Colonic mucosa (tissue), 4 donors: ENCODE measurements at regions not wholly inside any gene's neighbourhood (a gene's known extent, or its start where the extent isn't known, plus 50 kb on each side); places are given as distances from the start of the nearest gene placed in this dataset.

Source experiments
- DNase-seq: peaks from one replicate; pipeline ENCODE4 v3.0.0-alpha.2; 2020
- H3K27ac ChIP-seq: fragments of 200-600 bp; one replicate; pipeline ENCODE4 v1.8.0; 2021
- H3K27me3 ChIP-seq: fragments of 200-600 bp; one replicate; pipeline ENCODE4 v1.8.0; 2021
- H3K36me3 ChIP-seq: fragments of 200-600 bp; one replicate; pipeline ENCODE4 v1.8.0; 2021
- H3K4me1 ChIP-seq: fragments of 200-600 bp; one replicate; pipeline ENCODE4 v1.8.0; 2021; ENCODE audit warnings: mild to moderate bottlenecking
- H3K4me3 ChIP-seq: fragments of 200-600 bp; one replicate; pipeline ENCODE4 v1.8.0; 2021
- H3K9ac ChIP-seq, 2 donors: one replicate each; pipeline ENCODE4 v1.7.0; 2013; ENCODE audit warnings: control low read depth in 2 of 2, low read depth in 2 of 2, low read length in 2 of 2
- H3K9me3 ChIP-seq: fragments of 200-600 bp; one replicate; pipeline ENCODE4 v1.8.0; 2021
- CTCF ChIP-seq: fragments of 200-600 bp; IDR thresholded peaks from one replicate; pipeline ENCODE4 v1.8.0; 2022; ENCODE audit warnings: antibody characterized with exemption, mild to moderate bottlenecking
- intact Hi-C: fragments of 100-400 bp; cut with DNase I; formaldehyde crosslinking; loops from one replicate; pipeline ENCODE4 v1.14.1; 2022
- donor health status: healthy.
- donor health status: DM: no; HTN: no; CAD: no.
- donor health status: DM: no; HTN: no; CAD: no.

DNA sequence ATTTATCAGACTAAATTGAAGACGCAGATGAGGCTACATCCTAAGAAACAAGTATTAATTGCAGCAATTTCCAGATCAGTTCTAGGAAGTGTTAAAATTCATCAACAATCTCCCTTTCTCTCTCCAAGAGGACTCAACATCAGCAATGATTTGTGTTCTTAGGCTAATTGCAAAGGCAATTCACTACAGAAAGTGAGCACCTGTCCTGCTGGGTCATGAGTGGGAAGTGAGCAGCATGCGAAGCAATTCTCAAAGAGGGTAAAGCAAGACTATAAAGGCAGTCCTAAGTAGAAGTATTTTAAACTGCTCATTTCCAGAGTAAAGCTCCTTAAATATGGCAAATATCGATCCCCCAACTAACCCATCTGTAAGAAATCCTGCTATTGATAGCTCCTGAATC is 1191.0 kb upstream of the ALCAM start:
- no peak for TF ChIP-seq CTCF
- no peak overlapping the region for H3K9ac ChIP-seq
- no peak overlapping the region for H3K27ac ChIP-seq
- no peaks in the 10 kb centered on the region for H3K4me1 ChIP-seq
- no peaks in the 10 kb centered on the region for H3K9me3 ChIP-seq
- DNase-seq, result no peak
- H3K27me3 ChIP-seq, result no peaks in the 10 kb centered on the region
- H3K4me3 ChIP-seq, result no peak overlapping the region
- intact Hi-C loops, result no loop called here
- H3K36me3 ChIP-seq, result no peaks in the 10 kb centered on the region

DNA sequence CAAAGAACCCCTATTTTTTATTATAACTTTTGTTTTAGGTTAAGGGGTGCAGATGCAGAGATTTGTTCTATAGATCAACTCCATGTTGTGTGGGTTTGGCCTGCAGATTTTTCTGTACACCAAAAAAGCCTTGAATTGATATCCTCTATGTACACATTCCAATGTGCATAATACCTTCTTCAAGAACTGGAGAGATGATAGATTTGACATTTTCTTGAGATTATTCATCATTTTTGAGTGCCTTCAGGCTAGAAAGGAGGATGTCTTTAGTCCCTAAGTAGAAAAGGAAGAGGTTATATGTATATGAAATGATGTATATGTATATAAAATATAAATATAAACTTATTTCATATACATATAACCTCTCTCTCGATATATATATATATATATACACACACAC is 1190.0 kb upstream of the ALCAM start:
- intact Hi-C loops, result no loop called here
- DNase-seq, result no peak
- Histone ChIP-seq H3K4me1 (no peaks in the 10 kb centered on the region), H3K27me3 (no peaks in the 10 kb centered on the region), H3K9me3 (peaks cover 9% of the 10 kb centered on the region), H3K27ac (no peak overlapping the region), H3K9ac (no peak overlapping the region), H3K4me3 (no peak overlapping the region), H3K36me3 (no peaks in the 10 kb centered on the region)
- no peak for TF ChIP-seq CTCF

DNA sequence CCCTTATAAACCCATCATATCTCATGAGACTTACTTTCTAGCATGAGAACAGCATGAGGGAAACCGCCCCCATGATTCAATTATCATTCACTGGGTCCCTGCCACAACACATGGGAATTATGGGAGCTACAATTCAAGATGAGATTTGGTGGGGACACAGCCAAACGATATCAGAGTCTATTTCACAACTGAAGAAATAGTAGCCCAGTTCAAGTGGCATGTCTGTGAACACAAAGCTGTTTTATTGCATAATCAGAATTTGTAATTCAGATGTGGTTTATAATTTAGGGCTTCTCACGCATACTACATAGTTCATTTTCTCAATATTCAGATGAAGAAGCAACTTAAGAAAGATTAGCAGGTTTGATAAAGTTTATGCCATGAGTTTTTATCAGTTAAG is 1188.0 kb upstream of the ALCAM start:
- H3K4me1 ChIP-seq, result no peaks in the 10 kb centered on the region
- TF ChIP-seq CTCF, result no peak
- H3K9ac ChIP-seq, result no peak overlapping the region
- intact Hi-C loops, result no loop called here
- no peak overlapping the region for H3K27ac ChIP-seq
- DNase-seq, result no peak
- H3K4me3 ChIP-seq, result no peak overlapping the region
- no peaks in the 10 kb centered on the region for H3K27me3 ChIP-seq
- peaks cover 9% of the 10 kb centered on the region for H3K9me3 ChIP-seq
- no peaks in the 10 kb centered on the region for H3K36me3 ChIP-seq

DNA sequence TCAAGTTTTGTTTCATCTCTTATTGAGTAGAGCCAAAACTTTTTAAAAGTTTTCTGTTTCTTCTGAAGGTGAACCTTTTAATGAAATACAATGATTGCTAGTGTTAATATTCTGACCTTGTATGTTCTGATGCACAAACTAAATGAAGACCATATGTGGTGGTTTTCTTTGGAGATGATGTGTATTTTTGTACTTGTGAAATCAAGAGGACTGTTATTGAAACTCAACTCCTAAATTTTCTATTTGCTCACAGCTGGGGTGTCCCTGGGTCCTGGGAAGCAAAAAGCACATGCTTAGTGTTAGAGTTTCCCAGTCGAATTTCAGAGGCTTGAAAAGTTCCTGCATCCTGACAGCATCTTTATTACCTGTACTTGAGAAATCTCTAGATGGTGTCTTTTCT is 1185.8 kb upstream of the ALCAM start:
- Histone ChIP-seq H3K4me3 (no peak overlapping the region), H3K4me1 (no peaks in the 10 kb centered on the region), H3K27me3 (no peaks in the 10 kb centered on the region), H3K27ac (no peak overlapping the region), H3K36me3 (no peaks in the 10 kb centered on the region), H3K9me3 (peaks cover 9% of the 10 kb centered on the region), H3K9ac (no peak overlapping the region)
- intact Hi-C loops, result no loop called here
- DNase-seq, result no peak
- TF ChIP-seq CTCF, result no peak

GRCh38 chr3:104190681-104191080 is 1176.0 kb upstream of the ALCAM start:
- intact Hi-C loops, result no loop called here
- Histone ChIP-seq H3K9ac (no peak overlapping the region), H3K9me3 (no peaks in the 10 kb centered on the region), H3K4me3 (no peak overlapping the region), H3K4me1 (no peaks in the 10 kb centered on the region), H3K27ac (no peak overlapping the region), H3K36me3 (no peaks in the 10 kb centered on the region), H3K27me3 (no peaks in the 10 kb centered on the region)
- no peak for DNase-seq
- no peak for TF ChIP-seq CTCF

- intact Hi-C loops, result no loop called here
- Histone ChIP-seq H3K36me3 (no peaks in the 10 kb centered on the region), H3K4me1 (no peaks in the 10 kb centered on the region), H3K4me3 (no peak overlapping the region), H3K27me3 (no peaks in the 10 kb centered on the region), H3K27ac (no peak overlapping the region), H3K9ac (no peak overlapping the region), H3K9me3 (no peaks in the 10 kb centered on the region)
- TF ChIP-seq CTCF, result no peak
- DNase-seq, result no peak
These were observed 1168.6 kb upstream of the ALCAM start for GRCh38 chr3:104198131-104198530.
